HUES64 (cell line): ENCODE measurements at regions not wholly inside any gene's neighbourhood (a gene's known extent, or its start where the extent isn't known, plus 50 kb on each side); places are given as distances from the start of the nearest gene placed in this dataset.

ENCODE experiments used
- H3K27ac ChIP-seq: 2 replicates; pipeline ENCODE4 v1.7.0; 2013; ENCODE audit warnings: low read depth, low read length, inconsistent platforms
- H3K27me3 ChIP-seq: 2 replicates; pipeline ENCODE4 v1.6.1; 2013; ENCODE audit warnings: mild to moderate bottlenecking, low read length; ENCODE audit not compliant: insufficient read depth
- H3K36me3 ChIP-seq: 2 replicates; pipeline ENCODE4 v1.6.1; 2013; ENCODE audit warnings: mild to moderate bottlenecking, low read length; ENCODE audit not compliant: insufficient read depth
- H3K4me1 ChIP-seq: 2 replicates; pipeline ENCODE4 v1.6.1; 2013; ENCODE audit warnings: mild to moderate bottlenecking, low read length, moderate library complexity; ENCODE audit not compliant: insufficient read depth
- H3K4me3 ChIP-seq: 2 replicates; pipeline ENCODE4 v1.5.1; 2013; ENCODE audit warnings: mild to moderate bottlenecking, low read length, moderate library complexity
- H3K9ac ChIP-seq: 2 replicates; pipeline ENCODE4 v1.6.1; 2013; ENCODE audit warnings: mild to moderate bottlenecking, low read depth, low read length
- H3K9me3 ChIP-seq: 2 replicates; pipeline ENCODE4 v1.6.1; 2013; ENCODE audit warnings: low read depth, low read length; ENCODE audit not compliant: insufficient read depth
- WGBS: fragments of 150-250, 120-280 bp; methylation state at CpG from one replicate; pipeline ENCODE4 v1.1.7; 2013; ENCODE audit warnings: missing lambda C conversion rate; 5-methylcytosine and 5-hydroxymethylcytosine counted together

GRCh38 chr5:110201791-110202190 lies 512.1 kb downstream of the MAN2A1 start:
- H3K9ac ChIP-seq = no peak overlapping the region
- H3K27ac ChIP-seq = no peak overlapping the region
- H3K4me3 ChIP-seq = no peak overlapping the region
- 87% methylated on average over 1 of the region's 1 CpG for WGBS
- no peaks in the 10 kb centered on the region for H3K9me3 ChIP-seq
- no peaks in the 10 kb centered on the region for H3K4me1 ChIP-seq
- no peaks in the 10 kb centered on the region for H3K36me3 ChIP-seq
- H3K27me3 ChIP-seq = no peaks in the 10 kb centered on the region

DNA sequence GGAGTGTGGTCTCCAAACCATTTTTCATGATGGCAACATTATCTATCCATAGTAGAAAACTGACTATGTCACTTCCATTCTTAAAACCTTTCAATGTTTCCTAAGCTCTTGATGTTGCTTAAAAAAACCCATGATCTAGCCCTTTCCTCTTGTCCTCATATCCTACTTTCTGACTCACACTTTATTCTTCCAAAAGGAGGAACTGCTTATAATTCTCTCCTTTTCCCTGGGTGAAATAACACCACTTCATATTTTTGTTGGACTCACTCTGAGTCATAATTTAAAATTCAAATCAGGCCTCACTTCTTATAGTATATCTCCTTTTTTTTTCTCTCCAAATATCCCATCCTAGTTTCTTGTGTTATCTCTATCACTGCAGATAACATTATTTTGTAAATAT lies 513.9 kb downstream of the MAN2A1 start:
- Histone ChIP-seq H3K36me3 (no peaks in the 10 kb centered on the region), H3K4me3 (no peak overlapping the region), H3K27me3 (no peaks in the 10 kb centered on the region), H3K27ac (no peak overlapping the region), H3K9me3 (peaks cover 6% of the 10 kb centered on the region), H3K4me1 (no peaks in the 10 kb centered on the region), H3K9ac (no peak overlapping the region)

GRCh38 chr5:110209401-110209800 lies 517.1 kb downstream of the TMEM232 start:
- H3K27ac ChIP-seq = no peak overlapping the region
- no peaks in the 10 kb centered on the region for H3K27me3 ChIP-seq
- H3K36me3 ChIP-seq = no peaks in the 10 kb centered on the region
- 96% methylated on average over 3 of the region's 3 CpGs for WGBS
- H3K4me1 ChIP-seq = no peaks in the 10 kb centered on the region
- H3K9me3 ChIP-seq = peaks cover 9% of the 10 kb centered on the region
- H3K9ac ChIP-seq = no peak overlapping the region
- H3K4me3 ChIP-seq = no peak overlapping the region

- Histone ChIP-seq H3K9ac (no peak overlapping the region), H3K36me3 (no peaks in the 10 kb centered on the region), H3K9me3 (peaks cover 21% of the 10 kb centered on the region), H3K27ac (no peak overlapping the region), H3K27me3 (no peaks in the 10 kb centered on the region), H3K4me3 (no peak overlapping the region), H3K4me1 (no peaks in the 10 kb centered on the region)
- WGBS = 83% methylated on average over 1 of the region's 1 CpG
Observed at GRCh38 chr5:110218981-110219380, 507.5 kb downstream of the TMEM232 start.

- no peak overlapping the region for H3K27ac ChIP-seq
- peaks cover 21% of the 10 kb centered on the region for H3K9me3 ChIP-seq
- WGBS = 91% methylated on average over 2 of the region's 2 CpGs
- no peaks in the 10 kb centered on the region for H3K36me3 ChIP-seq
- no peak overlapping the region for H3K9ac ChIP-seq
- H3K4me1 ChIP-seq = no peaks in the 10 kb centered on the region
- H3K4me3 ChIP-seq = no peak overlapping the region
- H3K27me3 ChIP-seq = no peaks in the 10 kb centered on the region
Observed at GRCh38 chr5:110219769-110220168, 506.7 kb downstream of the TMEM232 start.

GRCh38 chr5:110221036-110221435 lies 505.4 kb downstream of the TMEM232 start:
- H3K4me3 ChIP-seq = no peak overlapping the region
- 100% methylated on average over 1 of the region's 2 CpGs for WGBS
- peaks cover 25% of the 10 kb centered on the region for H3K9me3 ChIP-seq
- no peaks in the 10 kb centered on the region for H3K27me3 ChIP-seq
- H3K9ac ChIP-seq = no peak overlapping the region
- no peak overlapping the region for H3K27ac ChIP-seq
- no peaks in the 10 kb centered on the region for H3K36me3 ChIP-seq
- H3K4me1 ChIP-seq = no peaks in the 10 kb centered on the region

GRCh38 chr5:110224050-110224449 lies 502.4 kb downstream of the TMEM232 start:
- Histone ChIP-seq H3K27ac (no peak overlapping the region), H3K27me3 (no peaks in the 10 kb centered on the region), H3K9ac (no peak overlapping the region), H3K9me3 (peaks cover 19% of the 10 kb centered on the region; the same call in 1 of the 2 replicates), H3K4me1 (no peaks in the 10 kb centered on the region), H3K36me3 (no peaks in the 10 kb centered on the region), H3K4me3 (no peak overlapping the region)
- 96% methylated on average over 1 of the region's 1 CpG for WGBS

DNA sequence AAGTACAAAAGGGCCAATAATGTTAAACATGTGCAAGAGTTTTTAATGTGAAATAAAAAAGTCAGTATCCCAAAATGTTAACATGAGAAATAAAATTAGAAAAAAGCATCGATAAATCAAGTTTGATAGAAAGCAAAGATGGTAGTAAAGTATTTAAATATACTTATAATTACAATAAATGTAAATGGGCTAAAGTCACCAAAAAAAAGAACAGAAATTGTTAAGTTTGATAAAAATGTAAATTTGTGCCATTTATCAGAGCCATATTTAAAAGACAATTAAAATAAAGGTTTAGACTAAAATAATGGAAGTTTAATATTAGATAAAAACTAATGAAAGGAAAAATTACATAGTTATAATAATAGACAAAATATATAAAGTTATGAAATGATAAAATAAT lies 500.5 kb downstream of the TMEM232 start:
- Histone ChIP-seq H3K36me3 (no peaks in the 10 kb centered on the region), H3K9ac (no peak overlapping the region), H3K4me3 (no peak overlapping the region), H3K9me3 (peaks cover 23% of the 10 kb centered on the region; the same call in 1 of the 2 replicates), H3K4me1 (no peaks in the 10 kb centered on the region), H3K27me3 (no peaks in the 10 kb centered on the region), H3K27ac (no peak overlapping the region)
- WGBS = no CpG with 5 or more reads among the region's 1 CpG

GRCh38 chr5:110239786-110240185 lies 486.7 kb downstream of the TMEM232 start:
- Histone ChIP-seq H3K27ac (no peak overlapping the region), H3K4me1 (no peaks in the 10 kb centered on the region), H3K4me3 (no peak overlapping the region), H3K27me3 (no peaks in the 10 kb centered on the region), H3K36me3 (no peaks in the 10 kb centered on the region), H3K9me3 (no peaks in the 10 kb centered on the region), H3K9ac (no peak overlapping the region)
- WGBS = 88% methylated on average over 2 of the region's 2 CpGs

GRCh38 chr5:110242950-110243349 lies 483.5 kb downstream of the TMEM232 start:
- Histone ChIP-seq H3K9ac (no peak overlapping the region), H3K4me1 (no peaks in the 10 kb centered on the region), H3K36me3 (no peaks in the 10 kb centered on the region), H3K27me3 (no peaks in the 10 kb centered on the region), H3K4me3 (no peak overlapping the region), H3K9me3 (no peaks in the 10 kb centered on the region), H3K27ac (no peak overlapping the region)
- 94% methylated on average over 3 of the region's 4 CpGs for WGBS

GRCh38 chr5:110248921-110249320 lies 477.6 kb downstream of the TMEM232 start:
- Histone ChIP-seq H3K4me3 (no peak overlapping the region), H3K9me3 (no peaks in the 10 kb centered on the region), H3K27me3 (no peaks in the 10 kb centered on the region), H3K27ac (no peak overlapping the region), H3K4me1 (peaks cover 3% of the 10 kb centered on the region; the same call in 1 of the 2 replicates), H3K36me3 (no peaks in the 10 kb centered on the region), H3K9ac (no peak overlapping the region)
- WGBS = 96% methylated on average over 3 of the region's 3 CpGs

DNA sequence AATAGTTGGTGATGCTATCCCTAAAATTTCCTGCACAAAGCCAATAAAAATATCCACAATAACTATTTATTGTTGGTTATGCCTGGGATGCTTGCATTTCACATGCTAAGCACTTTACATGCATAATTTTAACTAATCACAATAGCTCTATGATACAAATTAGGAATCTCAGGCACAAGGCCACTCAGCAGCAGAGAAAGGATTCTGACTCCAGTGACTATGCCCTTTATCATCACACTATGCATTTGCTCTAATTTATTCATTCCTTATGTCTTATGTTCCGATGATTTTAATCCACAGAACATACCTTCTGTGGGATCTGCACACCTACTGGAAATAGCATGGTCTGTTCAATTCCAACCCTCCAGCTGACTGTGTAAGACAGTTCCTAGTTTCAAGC lies 476.1 kb downstream of the TMEM232 start:
- no peak overlapping the region for H3K9ac ChIP-seq
- peaks cover 8% of the 10 kb centered on the region; the same call in 1 of the 2 replicates for H3K4me1 ChIP-seq
- no peaks in the 10 kb centered on the region for H3K27me3 ChIP-seq
- no peak overlapping the region for H3K27ac ChIP-seq
- no peaks in the 10 kb centered on the region for H3K9me3 ChIP-seq
- 96% methylated on average over 1 of the region's 1 CpG for WGBS
- no peak overlapping the region for H3K4me3 ChIP-seq
- H3K36me3 ChIP-seq = no peaks in the 10 kb centered on the region
